ENCODE measurements at regions not wholly inside any gene's neighbourhood (a gene's known extent, or its start where the extent isn't known, plus 50 kb on each side); places are given as distances from the start of the nearest gene placed in this dataset.

DNA sequence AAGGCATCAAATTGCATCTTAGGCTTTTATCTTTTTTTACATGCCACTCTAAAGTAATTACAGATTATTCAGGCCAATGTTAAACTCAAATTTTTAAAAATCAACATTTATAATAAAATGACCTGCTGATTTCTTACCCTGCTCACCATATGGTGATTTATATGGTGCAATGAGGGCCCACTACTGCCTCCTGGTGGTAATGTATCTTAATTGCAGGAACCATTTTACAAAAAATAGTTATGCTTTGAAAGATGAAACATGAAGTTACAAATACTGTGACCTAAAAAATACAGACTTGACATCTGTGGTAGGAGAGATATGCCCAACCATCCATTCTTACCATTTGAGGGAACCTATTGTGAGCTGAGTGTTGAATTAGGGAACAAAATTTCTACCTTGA, 292.6 kb upstream of the TAS2R1 start:
- no peak for DNase-seq (ENCODE audit: extremely low spot score)
- ChIA-PET POLR2A (no interaction called here), CTCF (interaction anchor here (1.6 kb wide), 1 partner anchor 14 kb away, joined by 5 read pairs; no protein-coding TSS in a partner anchor)
- TF ChIP-seq, protein P1, sequence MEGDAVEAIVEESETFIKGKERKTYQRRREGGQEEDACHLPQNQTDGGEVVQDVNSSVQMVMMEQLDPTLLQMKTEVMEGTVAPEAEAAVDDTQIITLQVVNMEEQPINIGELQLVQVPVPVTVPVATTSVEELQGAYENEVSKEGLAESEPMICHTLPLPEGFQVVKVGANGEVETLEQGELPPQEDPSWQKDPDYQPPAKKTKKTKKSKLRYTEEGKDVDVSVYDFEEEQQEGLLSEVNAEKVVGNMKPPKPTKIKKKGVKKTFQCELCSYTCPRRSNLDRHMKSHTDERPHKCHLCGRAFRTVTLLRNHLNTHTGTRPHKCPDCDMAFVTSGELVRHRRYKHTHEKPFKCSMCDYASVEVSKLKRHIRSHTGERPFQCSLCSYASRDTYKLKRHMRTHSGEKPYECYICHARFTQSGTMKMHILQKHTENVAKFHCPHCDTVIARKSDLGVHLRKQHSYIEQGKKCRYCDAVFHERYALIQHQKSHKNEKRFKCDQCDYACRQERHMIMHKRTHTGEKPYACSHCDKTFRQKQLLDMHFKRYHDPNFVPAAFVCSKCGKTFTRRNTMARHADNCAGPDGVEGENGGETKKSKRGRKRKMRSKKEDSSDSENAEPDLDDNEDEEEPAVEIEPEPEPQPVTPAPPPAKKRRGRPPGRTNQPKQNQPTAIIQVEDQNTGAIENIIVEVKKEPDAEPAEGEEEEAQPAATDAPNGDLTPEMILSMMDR (IDR thresholded peaks at IDR 0.05; ENCODE audit: control extremely low read depth, extremely low read depth, low read depth, missing control alignments): no peak

DNA sequence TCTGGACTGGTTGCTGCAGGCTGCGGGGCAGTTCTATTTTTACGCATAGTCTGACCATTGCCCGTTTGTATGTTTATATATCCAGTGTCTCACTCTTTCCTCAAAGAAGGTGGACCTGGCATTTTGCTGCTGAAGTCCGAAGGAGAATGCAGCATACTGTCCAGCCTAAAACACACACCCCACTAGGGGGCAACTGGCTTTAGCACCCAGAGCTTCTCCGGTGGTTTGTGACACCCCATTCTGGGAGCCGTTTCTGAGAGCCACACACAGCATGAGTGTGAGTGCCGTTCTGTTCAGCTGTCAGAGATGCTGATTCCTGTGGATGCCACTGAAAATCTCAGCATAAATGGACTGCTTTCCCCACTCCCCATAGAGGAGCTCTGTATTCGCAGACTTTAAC, 290.5 kb upstream of the TAS2R1 start:
- no peak for DNase-seq (ENCODE audit: extremely low spot score)
- CTCF ChIA-PET: no interaction called here
- POLR2A ChIA-PET: no interaction called here
- TF ChIP-seq, protein P1 (IDR thresholded peaks at IDR 0.05; ENCODE audit: control extremely low read depth, extremely low read depth, low read depth, missing control alignments): no peak

GRCh38 chr5:9919306-9920030, 289.3 kb upstream of the TAS2R1 start:
- ChIA-PET POLR2A (no interaction called here), CTCF (no interaction called here)
- DNase-seq (ENCODE audit: extremely low spot score): no peak
- TF ChIP-seq, protein P1 (IDR thresholded peaks at IDR 0.05; ENCODE audit: control extremely low read depth, extremely low read depth, low read depth, missing control alignments): no peak

DNA sequence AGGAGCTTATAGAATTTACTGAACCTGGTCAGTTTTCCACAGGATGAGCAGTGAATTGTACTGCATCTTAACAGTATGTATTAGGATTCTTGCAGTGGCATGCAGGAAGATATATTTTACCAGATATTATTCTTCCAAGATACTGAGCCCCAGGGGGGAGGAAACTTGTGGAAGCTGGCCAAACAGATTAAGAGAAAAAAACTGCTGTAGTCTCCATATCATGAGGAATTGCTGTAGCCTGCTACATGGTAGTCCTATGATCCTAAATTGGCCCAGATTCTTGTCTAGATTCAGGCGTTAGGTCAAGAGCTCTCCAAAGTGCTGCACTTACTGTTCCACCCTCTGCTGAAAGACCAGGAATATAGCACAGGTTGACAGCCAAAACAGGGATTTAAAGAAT, 275.5 kb upstream of the TAS2R1 start:
- TF ChIP-seq, protein P1 (IDR thresholded peaks at IDR 0.05; ENCODE audit: control extremely low read depth, extremely low read depth, low read depth, missing control alignments): no peak
- no peak for DNase-seq (ENCODE audit: extremely low spot score)
- POLR2A ChIA-PET: no interaction called here
- CTCF ChIA-PET: interaction anchor here (0.9 kb wide), 1 partner anchor 14 kb away, joined by 3 read pairs; no protein-coding TSS in a partner anchor

DNA sequence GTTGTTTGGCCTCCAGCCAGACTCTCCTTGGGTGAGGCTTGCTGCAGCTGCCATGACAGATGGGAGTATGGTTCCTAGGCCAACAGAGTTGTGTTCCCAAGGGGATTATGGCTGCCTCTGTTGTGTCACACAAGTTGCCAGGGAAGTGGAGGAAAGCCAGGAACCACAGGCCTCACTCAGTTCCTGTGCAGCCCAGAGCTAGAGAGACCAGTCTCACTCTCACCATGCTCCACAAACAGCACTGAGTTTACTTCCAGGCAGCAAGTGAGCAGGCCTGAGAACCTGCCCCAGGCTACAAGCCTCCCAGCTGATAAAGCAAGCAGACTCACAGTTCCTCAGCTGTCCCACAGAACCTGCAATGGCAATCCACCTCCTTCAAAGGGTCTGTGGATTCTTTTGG, 273.6 kb upstream of the TAS2R1 start:
- DNase-seq (ENCODE audit: extremely low spot score): no peak
- ChIA-PET CTCF (no interaction called here), POLR2A (no interaction called here)
- TF ChIP-seq, protein P1 (IDR thresholded peaks at IDR 0.05; ENCODE audit: control extremely low read depth, extremely low read depth, low read depth, missing control alignments): no peak

DNA sequence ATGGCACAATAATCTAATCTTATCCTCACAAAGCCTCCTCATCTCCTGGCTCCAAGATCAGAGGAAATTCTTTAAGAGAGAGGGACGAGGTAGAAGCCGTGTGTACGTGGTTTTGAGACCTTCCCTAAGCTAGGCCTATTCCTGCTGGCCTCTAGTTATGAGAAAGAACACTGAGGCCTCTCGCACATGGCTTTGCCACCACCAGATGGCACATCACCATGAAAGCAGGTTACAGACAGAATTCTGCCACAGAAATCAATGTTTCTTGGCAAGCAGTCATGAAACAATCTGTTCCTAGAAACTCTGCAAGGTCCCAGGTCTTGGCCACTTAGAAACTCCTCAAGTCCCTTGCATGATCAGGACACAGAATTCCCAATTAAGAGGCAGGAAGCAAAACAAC, 268.2 kb upstream of the TAS2R1 start:
- DNase-seq (ENCODE audit: extremely low spot score): no peak
- TF ChIP-seq, protein P1 (IDR thresholded peaks at IDR 0.05; ENCODE audit: control extremely low read depth, extremely low read depth, low read depth, missing control alignments): no peak
- POLR2A ChIA-PET: no interaction called here
- CTCF ChIA-PET: interaction anchor here (1.2 kb wide), 1 partner anchor 13 kb away, joined by 3 read pairs; no protein-coding TSS in a partner anchor
